GM13976 (cell line): ENCODE measurements at regions not wholly inside any gene's neighbourhood (a gene's known extent, or its start where the extent isn't known, plus 50 kb on each side); places are given as distances from the start of the nearest gene placed in this dataset.

Experiments used
- DNase-seq: peaks from one replicate; pipeline ENCODE4 v3.0.0; 2012; ENCODE audit warnings: low spot score
- CTCF ChIP-seq: IDR thresholded peaks from 2 replicates; pipeline ENCODE4 v1.5.1; 2012; ENCODE audit warnings: borderline replicate concordance, mild to moderate bottlenecking; ENCODE audit not compliant: insufficient read depth; ENCODE audit errors: extremely low read depth, missing control alignments, control extremely low read depth
- in situ Hi-C: fragments of 300-500 bp; cut with MboI; formaldehyde crosslinking; loops from one replicate; pipeline ENCODE4 v1.12.0; 2022; ENCODE audit warnings: low sequenced_read_pairs, mixed read lengths, inconsistent platforms; ENCODE audit not compliant: unreplicated experiment

GRCh38 chr3:132228923-132229322 lies 88.3 kb upstream of the ACP3 start:
- TF ChIP-seq CTCF = no peak
- DNase-seq = no peak
- in situ Hi-C loops = no loop called here

GRCh38 chr3:132229641-132230040 lies 87.6 kb upstream of the ACP3 start:
- no peak for TF ChIP-seq CTCF
- DNase-seq = no peak
- in situ Hi-C loops = no loop called here

DNA sequence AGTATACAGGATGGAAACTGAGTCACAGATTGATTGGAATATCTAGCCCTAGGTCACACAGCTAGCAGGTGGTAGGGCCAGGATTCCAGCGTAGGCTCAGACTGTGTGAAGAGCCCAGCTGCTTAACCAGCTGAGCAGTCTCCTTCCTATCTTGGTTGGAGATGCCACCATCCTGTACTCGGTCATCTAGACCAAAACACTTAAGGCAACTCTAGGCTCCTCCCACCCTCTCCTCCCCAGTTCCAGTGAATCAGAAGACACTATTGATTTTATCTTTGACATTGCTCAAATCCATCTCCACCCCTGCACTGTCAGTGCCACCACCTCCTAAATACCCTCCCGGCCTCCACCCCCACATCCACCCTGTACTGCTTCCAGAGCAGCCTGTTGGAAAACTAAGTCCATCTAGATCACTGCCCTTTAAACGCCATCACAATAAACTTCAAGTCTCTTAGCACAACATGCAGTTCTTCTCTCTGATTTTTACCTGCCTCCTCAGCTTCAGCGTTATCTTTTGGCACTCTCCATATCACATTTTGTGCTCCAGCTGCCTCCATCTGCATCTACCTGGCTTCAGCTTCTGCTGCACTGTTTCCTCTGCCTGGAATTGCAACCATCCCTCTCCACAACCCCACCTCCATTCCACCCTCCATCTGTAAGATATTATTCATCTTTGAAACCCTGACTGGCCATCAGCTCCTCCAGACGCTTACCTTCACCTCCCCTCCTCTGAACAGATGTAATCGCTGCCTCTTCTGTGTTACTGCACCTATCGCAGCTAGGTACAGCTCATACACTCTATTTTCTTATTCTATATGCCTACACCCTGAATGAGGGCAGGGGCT lies 86.8 kb upstream of the ACP3 start:
- in situ Hi-C loops = no loop called here
- DNase-seq = no peak
- no peak for TF ChIP-seq CTCF

- no peak for TF ChIP-seq CTCF
- no peak for DNase-seq
- in situ Hi-C loops = no loop called here
These were observed 85.6 kb upstream of the ACP3 start for GRCh38 chr3:132231633-132232032.

- TF ChIP-seq CTCF = no peak
- in situ Hi-C loops = no loop called here
- DNase-seq = no peak
These were observed 84.9 kb upstream of the ACP3 start for GRCh38 chr3:132232231-132232792.

GRCh38 chr3:132236701-132237651 lies 80.2 kb upstream of the ACP3 start:
- no peak for DNase-seq
- in situ Hi-C loops = no loop called here
- no peak for TF ChIP-seq CTCF
